NCI-H1417 (cell line): ENCODE measurements at regions not wholly inside any gene's neighbourhood (a gene's known extent, or its start where the extent isn't known, plus 50 kb on each side); places are given as distances from the start of the nearest gene placed in this dataset.
A peak's percentile ranks its signal among the peaks of the same experiment; 100 is the strongest.
"Not testable (repeated sequence)": the region's sequence is repeated elsewhere in the genome, so short reads cannot be mapped to it uniquely, and the experiment has no call there.

ENCODE experiments used
- DNase-seq, 3 experiments: peaks; one replicate each; lab custom pipeline; 2025; lab: John Stamatoyannopoulos, UW

- DNase-seq = no peak
Measured at GRCh38 chr16:19980632-19981265, 92.9 kb downstream of the GPR139 start.

- no peak for DNase-seq
Measured at GRCh38 chr16:19979638-19980037, 94.1 kb downstream of the GPR139 start.

- no peak for DNase-seq
Measured at GRCh38 chr16:19974607-19975006, 90.0 kb upstream of the GPRC5B start.

GRCh38 chr16:19972111-19972510 lies 87.5 kb upstream of the GPRC5B start:
- DNase-seq = no peak

GRCh38 chr16:19968891-19969683 lies 84.4 kb upstream of the GPRC5B start:
- no peak for DNase-seq

GRCh38 chr16:19967963-19968362 lies 83.3 kb upstream of the GPRC5B start:
- no peak for DNase-seq

GRCh38 chr16:19967561-19967960 lies 82.9 kb upstream of the GPRC5B start:
- no peak for DNase-seq

- DNase-seq = no peak
Measured at GRCh38 chr16:19963301-19963700, 78.7 kb upstream of the GPRC5B start.

- DNase-seq = no peak
Measured at GRCh38 chr16:19960183-19960582, 75.5 kb upstream of the GPRC5B start.

- no peak for DNase-seq
Measured at GRCh38 chr16:19959736-19960135, 75.1 kb upstream of the GPRC5B start.

GRCh38 chr16:19955896-19956295 lies 71.2 kb upstream of the GPRC5B start:
- not testable (repeated sequence) for DNase-seq

- not testable (repeated sequence) for DNase-seq
Measured at GRCh38 chr16:19955084-19955483, 70.4 kb upstream of the GPRC5B start.

- DNase-seq = no peak
Measured at GRCh38 chr16:19948186-19949104, 63.8 kb upstream of the GPRC5B start.

- DNase-seq = no peak
Measured at GRCh38 chr16:19945934-19946333, 61.3 kb upstream of the GPRC5B start.

GRCh38 chr16:19940195-19940594 lies 55.5 kb upstream of the GPRC5B start:
- DNase-seq = no peak

GRCh38 chr16:19939553-19939952 lies 54.9 kb upstream of the GPRC5B start:
- no peak for DNase-seq

- DNase-seq = no peak
Measured at GRCh38 chr16:19938536-19938935, 53.9 kb upstream of the GPRC5B start.

GRCh38 chr16:19936441-19936840 lies 51.8 kb upstream of the GPRC5B start:
- DNase-seq = no peak

GRCh38 chr16:19935694-19936093 lies 51.0 kb upstream of the GPRC5B start:
- peak in 1 of 3 experiments; percentile 3 for DNase-seq
